ENCODE measurements at regions not wholly inside any gene's neighbourhood (a gene's known extent, or its start where the extent isn't known, plus 50 kb on each side); places are given as distances from the start of the nearest gene placed in this dataset.
"Not testable (repeated sequence)": the region's sequence is repeated elsewhere in the genome, so short reads cannot be mapped to it uniquely, and the experiment has no call there.

DNA sequence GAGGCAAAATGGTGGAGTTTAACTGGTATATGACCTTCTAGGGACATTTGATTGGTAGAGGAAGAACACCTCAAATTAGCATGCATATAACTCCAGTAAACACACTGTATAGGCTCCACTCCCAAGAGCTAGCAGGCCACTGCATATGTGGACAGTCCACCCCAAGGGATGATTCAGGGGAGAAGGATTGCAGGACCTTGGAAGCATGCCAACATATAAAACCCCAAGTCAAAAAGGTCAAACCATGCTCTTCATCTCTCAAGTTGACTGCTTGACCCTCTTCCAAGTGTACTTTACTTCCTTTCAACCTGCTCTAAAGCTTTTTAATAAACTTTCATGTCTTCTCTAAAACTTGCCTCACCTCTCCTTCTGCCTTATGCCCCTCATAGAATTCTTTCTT lies 459.9 kb upstream of the CCDC179 start:
- peaks cover 17 to 25% of the 10 kb centered on the region in 2 donors for H3K9me3 Mint-ChIP-seq
- no peak overlapping the region for H3K27ac Mint-ChIP-seq
- DNase-seq (ENCODE audit: low spot score in 2 of 2) = no peak
- peaks cover 8 to 11% of the 10 kb centered on the region in 2 donors for H3K36me3 Mint-ChIP-seq
- ATAC-seq = no peak

DNA sequence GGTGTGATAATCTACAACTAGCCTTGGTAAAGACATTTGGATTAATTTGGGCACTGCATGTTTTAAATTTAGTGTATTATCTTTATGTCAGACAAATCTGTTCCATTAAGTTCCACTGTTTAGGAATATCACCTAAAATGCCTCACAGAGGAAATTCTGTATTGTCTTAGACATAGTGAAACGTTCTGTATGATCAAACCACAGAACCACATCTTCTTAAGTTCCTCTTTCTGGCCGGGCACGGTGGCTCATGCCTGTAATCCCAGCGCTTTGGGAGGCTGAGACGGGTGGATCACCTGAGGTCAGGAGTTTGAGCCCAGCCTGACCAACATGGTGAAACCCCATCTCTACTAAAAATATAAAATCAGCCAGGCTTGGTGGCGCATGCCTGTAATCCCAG lies 475.3 kb upstream of the CCDC179 start:
- not testable (repeated sequence) for ATAC-seq; DNase-seq (ENCODE audit: low spot score in 2 of 2); H3K27ac Mint-ChIP-seq
- Mint-ChIP-seq H3K9me3 (peaks cover 20 to 22% of the 10 kb centered on the region in 2 donors), H3K36me3 (peaks cover 0 to 15% of the 10 kb centered on the region in 2 donors)

DNA sequence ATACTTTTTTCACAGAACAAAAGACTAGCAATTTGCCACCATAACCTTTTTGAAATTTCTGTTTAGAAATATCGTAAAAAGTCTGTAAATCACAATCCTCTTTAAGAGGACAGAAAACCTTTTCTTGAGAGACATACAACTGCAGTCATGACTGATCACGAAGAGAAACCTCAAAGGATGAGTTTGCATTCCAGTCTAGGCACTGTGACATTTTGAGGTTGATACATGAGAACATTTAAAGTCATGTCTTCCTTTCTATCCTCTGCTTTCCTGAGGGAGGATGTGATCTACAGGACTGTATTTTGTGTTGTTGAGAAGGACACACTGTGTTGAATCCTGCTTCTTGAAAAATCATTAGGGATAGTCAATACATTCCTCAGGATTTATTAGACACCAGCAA lies 476.7 kb upstream of the CCDC179 start:
- no peak for ATAC-seq
- H3K36me3 Mint-ChIP-seq = peaks cover 0 to 6% of the 10 kb centered on the region in 2 donors
- no peak for DNase-seq (ENCODE audit: low spot score in 2 of 2)
- H3K27ac Mint-ChIP-seq = no peak overlapping the region
- H3K9me3 Mint-ChIP-seq = peaks cover 10 to 11% of the 10 kb centered on the region in 2 donors

DNA sequence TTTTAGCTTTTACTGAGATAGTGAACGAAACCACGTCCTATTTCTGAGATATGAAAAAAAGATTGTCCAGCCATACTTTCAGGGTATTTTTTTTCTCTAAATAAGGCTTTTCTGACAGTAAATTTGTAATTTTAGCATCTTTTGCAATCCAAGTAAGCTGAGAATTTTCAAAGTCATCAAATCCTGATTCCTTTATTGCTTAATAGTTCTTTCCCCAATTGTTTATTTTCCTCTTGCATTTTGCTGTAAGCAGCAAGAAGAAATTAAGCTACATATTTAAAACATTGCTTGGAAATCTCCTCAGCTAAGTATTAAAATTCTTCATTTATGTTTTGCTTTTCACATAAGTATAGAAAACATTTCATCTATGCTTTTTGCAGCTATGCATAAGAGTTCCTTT lies 493.3 kb upstream of the CCDC179 start:
- H3K9me3 Mint-ChIP-seq = peaks cover 13 to 18% of the 10 kb centered on the region in 2 donors
- ATAC-seq = no peak

DNA sequence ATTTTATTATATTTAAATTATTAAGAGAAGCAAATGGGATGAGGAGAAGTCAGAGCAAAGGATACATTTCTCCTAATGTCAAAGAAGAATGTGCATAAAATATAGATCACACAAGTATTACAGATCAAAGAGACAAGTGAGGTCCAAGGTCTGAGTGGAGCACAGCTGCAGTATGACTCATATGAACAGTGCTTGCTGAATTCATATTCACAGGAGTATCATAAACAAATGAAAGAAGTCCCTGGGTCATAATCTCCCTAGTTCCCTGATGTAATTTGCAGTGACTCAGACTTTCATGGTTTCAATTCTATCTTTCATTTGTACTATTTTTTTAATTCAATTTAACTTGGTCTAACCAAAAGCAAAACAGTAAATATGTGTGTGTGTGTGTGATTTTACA lies 499.0 kb upstream of the CCDC179 start:
- H3K27ac Mint-ChIP-seq = no peak overlapping the region

More for the DNA sequence above, 493.3 kb upstream of the CCDC179 start:
- no peak for DNase-seq (ENCODE audit: low spot score in 2 of 2)
- Mint-ChIP-seq H3K36me3 (no peaks in the 10 kb centered on the region), H3K27ac (no peak overlapping the region)

DNA sequence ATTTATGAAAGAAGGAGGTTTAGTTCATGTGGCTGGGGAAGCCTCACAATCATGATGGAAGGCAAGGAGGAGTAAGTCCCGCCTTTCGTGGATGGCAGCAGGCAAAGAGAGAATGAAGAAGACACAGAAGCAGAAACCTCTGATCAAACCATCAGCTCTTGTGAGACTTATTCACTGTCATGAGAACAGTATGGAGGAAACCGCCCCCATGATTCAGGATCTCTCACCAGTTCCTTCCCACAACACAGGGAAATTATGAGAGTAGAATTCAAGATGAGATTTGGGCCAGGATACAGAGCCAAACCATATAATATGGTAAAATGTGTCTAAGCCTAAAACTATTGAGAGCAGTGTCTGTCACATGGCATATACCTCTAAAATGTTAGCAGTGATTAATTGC lies 503.8 kb upstream of the CCDC179 start:
- peaks cover 0 to 14% of the 10 kb centered on the region in 2 donors for H3K9me3 Mint-ChIP-seq
- ATAC-seq (no peak), DNase-seq (ENCODE audit: low spot score in 2 of 2) (no peak)
- no peaks in the 10 kb centered on the region for H3K36me3 Mint-ChIP-seq
- no peak overlapping the region for H3K27ac Mint-ChIP-seq

More for the DNA sequence above, 499.0 kb upstream of the CCDC179 start:
- DNase-seq (ENCODE audit: low spot score in 2 of 2) (no peak), ATAC-seq (peak in 1 of 2 donors; percentile 69)
- no peaks in the 10 kb centered on the region for H3K36me3 Mint-ChIP-seq
- peaks cover 7 to 26% of the 10 kb centered on the region in 2 donors for H3K9me3 Mint-ChIP-seq

DNA sequence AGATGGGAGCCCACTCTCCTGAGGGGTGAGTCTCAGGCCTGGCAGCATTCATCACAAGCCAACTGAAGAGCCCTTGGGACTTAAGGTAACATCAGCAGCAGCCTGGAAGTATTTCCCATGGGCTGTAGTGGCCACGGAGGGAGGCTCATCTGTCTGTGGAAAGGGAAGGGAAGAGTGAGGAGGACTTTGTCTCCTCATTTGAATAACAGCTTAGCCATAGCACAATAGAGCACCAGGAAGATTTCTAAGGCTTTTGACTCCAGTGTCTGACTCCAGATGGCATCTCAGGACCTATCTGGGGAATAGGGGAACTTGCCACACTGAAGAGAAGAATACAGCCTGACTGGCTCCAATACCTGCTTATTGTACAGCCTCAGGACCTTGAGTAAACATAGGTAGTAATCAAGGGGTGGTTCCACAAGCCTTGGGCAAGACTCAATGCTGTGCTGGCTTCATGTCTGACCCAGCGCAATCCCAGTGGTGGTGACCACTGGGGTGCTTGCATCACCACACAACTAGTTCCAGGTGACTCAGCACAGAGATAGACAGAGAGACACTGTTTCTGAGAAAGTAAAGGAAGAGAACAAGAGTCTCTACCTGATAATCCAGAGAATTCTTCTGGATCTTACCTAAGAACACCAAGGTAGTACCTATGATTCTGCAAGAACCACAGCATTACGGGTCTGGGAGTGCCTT lies 510.5 kb upstream of the CCDC179 start:
- ATAC-seq (no peak), DNase-seq (ENCODE audit: low spot score in 2 of 2) (no peak)
- Mint-ChIP-seq H3K9me3 (peaks cover 26 to 29% of the 10 kb centered on the region in 2 donors), H3K36me3 (peaks cover 0 to 13% of the 10 kb centered on the region in 2 donors), H3K27ac (no peak overlapping the region)

DNA sequence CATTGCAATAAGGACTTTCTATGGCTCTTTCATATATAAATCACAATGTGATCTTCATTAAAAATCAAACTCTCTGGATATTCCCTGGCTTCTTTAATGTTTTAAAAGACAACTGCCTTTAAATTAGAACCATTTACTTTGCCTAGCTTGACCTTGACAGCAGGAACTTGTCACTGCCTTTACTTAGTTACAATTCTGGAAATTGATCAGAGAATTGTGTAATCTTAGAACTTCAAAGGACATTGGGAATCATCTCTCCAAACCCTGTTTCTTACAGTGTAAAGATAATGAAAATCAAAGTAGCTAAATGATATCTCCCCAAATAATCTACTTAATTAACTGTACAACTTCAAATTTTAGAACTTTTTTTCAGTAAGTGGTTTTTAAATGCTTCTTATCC lies 517.6 kb upstream of the CCDC179 start:
- DNase-seq (ENCODE audit: low spot score in 2 of 2) (no peak), ATAC-seq (no peak)
- Mint-ChIP-seq H3K9me3 (peaks cover 14 to 16% of the 10 kb centered on the region in 2 donors), H3K36me3 (no peaks in the 10 kb centered on the region), H3K27ac (no peak overlapping the region)

DNA sequence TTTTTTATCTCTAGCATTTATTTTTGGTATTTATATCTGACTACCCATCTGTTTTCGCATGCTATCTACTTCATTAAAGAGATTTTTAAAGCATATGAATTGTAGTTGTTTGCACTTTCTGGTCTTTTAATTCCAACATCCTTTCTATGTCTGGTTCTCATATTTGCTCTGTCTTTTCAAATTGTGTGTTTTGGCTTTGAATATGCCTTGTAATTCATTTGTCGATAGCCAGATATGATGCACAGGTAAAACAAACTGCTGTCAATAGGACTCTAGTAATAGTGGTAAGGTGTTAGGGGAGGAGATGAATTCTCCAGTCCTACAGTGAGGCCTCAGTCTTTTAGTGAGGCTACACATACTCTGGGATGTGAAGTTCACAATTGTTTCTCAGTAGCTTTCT lies 530.8 kb upstream of the CCDC179 start:
- Mint-ChIP-seq H3K9me3 (peaks cover 0 to 13% of the 10 kb centered on the region in 2 donors), H3K27ac (no peak overlapping the region), H3K36me3 (no peaks in the 10 kb centered on the region)
- no peak for ATAC-seq
- DNase-seq (ENCODE audit: low spot score in 2 of 2) = no peak

DNA sequence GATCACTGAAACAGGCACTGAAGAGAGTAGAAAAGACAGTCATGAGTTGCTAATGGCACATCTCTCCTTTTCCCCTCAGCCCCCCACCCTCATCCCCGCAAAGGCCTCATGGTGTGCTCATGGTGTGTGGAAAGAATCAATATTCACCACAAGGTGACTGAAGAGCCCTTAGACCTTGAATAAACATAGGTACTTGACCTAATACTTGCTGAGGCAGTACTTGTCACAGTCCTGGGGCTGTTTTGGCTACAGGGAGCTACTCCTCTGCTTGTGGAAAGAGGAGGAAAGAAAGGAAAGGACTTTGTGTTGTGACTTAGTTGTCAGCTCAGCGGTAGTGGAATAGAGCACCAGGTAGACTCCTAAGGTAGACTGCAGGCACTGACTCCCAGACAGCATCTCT lies 537.8 kb upstream of the CCDC179 start:
- no peaks in the 10 kb centered on the region for H3K36me3 Mint-ChIP-seq

DNA sequence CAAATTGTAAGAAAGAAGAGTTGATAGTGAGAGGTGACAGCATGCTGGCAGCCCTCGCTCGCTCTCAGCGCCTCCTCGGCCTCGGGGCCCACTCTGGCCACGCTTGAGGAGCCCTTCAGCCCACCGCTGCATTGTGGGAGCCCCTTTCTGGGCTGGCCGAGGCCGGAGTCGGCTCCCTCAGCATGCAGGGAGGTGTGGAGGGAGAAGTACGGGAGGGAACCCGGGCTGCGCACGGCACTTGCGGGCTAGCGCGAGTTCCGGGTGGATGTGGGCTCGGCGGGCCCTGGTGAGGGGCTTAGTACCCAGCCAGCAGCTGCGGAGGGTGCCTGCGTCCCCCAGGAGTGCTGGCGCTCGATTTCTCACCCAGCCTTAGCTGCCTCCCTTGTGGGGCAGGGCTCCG lies 539.7 kb upstream of the CCDC179 start:
- peaks cover 4 to 5% of the 10 kb centered on the region in 2 donors for H3K9me3 Mint-ChIP-seq
- no peak for DNase-seq (ENCODE audit: low spot score in 2 of 2)
- ATAC-seq = no peak
- H3K36me3 Mint-ChIP-seq = peaks cover under 1 to 6% of the 10 kb centered on the region in 2 donors
- H3K27ac Mint-ChIP-seq = no peak overlapping the region

More for the DNA sequence above, 537.8 kb upstream of the CCDC179 start:
- ATAC-seq (no peak), DNase-seq (ENCODE audit: low spot score in 2 of 2) (no peak)
- peaks cover 4 to 5% of the 10 kb centered on the region in 2 donors for H3K9me3 Mint-ChIP-seq
- H3K27ac Mint-ChIP-seq = no peak overlapping the region

DNA sequence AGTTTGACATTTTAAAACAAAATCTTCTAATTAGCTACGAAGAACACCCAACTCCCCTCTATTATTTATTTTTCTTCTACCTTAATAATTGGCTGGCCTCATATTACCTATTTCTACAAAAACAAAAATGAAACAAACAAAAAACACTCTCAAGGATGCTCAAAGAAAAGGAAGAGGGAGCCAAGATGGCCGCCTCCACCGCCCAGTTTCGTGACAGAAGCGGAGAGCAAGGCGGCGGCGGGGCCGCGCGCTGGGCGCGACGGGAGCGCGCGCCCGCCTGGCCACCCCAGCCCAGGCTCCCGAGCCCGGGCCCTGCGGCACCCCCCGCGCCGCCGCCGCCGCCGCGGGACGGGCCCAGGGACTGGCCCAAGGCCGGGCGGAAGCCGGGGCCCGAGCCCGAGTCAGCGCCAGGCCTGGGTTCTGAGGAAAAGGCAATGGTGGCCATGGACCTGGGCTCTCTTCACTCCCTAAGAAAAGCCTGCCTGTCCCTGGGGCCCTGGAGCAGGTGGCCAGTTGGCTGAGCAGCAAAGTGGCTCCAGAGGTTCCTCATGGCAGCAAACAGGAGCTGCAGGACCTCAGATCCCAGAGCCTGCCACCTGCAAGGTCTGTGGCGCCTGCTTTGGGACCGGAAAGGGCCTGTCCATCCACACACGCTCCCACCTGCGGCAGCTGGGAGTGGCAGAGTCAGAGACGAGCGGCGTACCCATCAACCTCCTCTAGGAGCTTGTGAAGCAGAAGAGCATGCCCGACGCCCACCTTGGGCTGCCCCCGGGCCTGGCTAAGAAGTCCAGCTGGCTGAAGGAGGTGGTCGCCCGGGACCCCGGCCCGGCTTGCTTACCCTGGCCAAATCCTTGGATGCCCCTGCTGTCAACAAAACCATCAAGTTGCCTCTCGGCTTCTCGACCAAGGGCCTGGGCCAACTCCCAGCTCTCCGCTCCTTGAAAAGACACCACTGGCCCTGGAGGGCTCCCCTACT lies 543.2 kb upstream of the CCDC179 start:
- ATAC-seq = no peak
- Mint-ChIP-seq H3K27ac (no peak overlapping the region), H3K9me3 (peaks cover 5 to 9% of the 10 kb centered on the region in 2 donors), H3K36me3 (peaks cover 10 to 11% of the 10 kb centered on the region in 2 donors)
- DNase-seq (ENCODE audit: low spot score in 2 of 2) = no peak

DNA sequence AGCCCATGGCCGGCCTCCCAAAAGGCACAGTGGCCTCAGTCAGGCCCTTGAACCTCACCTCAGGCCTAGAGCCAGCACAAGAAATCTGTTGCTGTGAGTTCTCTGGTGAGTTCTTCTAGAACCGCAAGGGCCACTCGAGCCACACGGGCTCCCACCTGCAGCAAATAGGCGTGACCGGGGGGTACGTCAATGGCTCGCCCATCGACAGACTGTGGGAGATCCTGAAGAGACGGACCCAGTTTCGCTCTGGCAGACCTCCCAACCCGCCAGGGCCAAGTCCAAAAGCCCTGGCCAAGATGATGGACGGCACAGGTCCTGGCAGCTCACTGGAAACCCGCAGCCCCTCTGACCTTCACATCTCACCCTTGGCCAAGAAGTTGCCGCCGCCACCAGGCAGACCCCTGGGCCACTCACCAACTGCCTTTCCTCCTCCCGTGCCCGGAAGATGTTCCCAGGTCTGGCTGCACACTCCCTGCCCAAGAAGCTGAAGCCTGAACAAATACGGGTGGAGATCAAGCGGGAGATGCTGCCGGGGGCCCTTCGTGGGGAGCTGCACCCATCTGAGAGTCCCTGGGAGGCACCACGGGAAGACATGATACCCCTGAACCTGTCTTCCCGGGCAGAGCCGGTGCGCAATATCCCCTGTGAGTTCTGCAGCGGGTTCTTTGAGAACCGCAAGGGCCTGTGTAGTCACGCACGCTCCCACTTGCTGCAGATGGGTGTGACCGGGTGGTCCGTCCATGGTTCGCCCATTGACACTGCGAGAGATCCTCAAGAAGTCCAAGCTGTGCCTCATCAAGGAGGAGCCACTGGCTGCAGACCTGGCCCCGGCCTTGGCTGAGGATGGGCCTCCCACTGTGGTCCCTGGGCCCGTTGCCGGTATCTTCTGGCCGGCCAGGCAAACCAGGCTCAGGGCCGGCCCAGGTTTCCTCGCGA lies 544.2 kb upstream of the CCDC179 start:
- Mint-ChIP-seq H3K36me3 (peaks cover 10 to 11% of the 10 kb centered on the region in 2 donors), H3K27ac (no peak overlapping the region), H3K9me3 (peaks cover 9 to 17% of the 10 kb centered on the region in 2 donors)
- DNase-seq (ENCODE audit: low spot score in 2 of 2) (peak in 1 of 2 donors; percentile 51), ATAC-seq (no peak)

DNA sequence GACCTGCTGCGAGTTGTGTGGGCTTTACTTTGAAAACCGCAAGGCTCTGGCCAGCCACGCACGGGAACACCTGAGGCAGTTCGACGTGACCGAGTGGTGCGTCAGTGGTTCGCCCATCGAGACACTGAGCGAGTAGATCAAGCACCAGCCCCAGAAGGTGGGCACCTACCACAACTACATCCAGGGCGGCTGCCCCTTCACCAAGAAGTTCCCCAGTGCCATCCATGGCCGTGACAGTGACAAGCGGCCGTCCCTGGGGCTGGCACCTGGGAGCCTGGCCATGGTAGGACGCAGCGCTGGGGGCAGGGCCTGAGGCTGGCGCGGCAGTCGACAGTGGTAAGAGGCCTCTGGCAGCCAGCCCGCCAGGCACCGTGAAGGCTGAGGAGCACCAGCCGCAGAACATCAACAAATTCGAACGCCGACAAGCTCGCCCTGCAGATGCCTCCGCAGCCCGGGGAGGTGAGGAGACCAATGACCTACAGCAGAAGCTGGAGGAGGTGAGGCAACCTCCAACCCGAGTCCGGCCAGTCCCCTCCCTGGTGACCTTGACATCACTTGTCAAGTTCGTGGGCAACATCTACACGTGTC lies 545.2 kb upstream of the CCDC179 start:
- peaks cover 10 to 11% of the 10 kb centered on the region in 2 donors for H3K36me3 Mint-ChIP-seq
- no peak overlapping the region for H3K27ac Mint-ChIP-seq
- ATAC-seq = no peak
- DNase-seq (ENCODE audit: low spot score in 2 of 2) = no peak
- H3K9me3 Mint-ChIP-seq = peaks cover 14 to 23% of the 10 kb centered on the region in 2 donors

DNA sequence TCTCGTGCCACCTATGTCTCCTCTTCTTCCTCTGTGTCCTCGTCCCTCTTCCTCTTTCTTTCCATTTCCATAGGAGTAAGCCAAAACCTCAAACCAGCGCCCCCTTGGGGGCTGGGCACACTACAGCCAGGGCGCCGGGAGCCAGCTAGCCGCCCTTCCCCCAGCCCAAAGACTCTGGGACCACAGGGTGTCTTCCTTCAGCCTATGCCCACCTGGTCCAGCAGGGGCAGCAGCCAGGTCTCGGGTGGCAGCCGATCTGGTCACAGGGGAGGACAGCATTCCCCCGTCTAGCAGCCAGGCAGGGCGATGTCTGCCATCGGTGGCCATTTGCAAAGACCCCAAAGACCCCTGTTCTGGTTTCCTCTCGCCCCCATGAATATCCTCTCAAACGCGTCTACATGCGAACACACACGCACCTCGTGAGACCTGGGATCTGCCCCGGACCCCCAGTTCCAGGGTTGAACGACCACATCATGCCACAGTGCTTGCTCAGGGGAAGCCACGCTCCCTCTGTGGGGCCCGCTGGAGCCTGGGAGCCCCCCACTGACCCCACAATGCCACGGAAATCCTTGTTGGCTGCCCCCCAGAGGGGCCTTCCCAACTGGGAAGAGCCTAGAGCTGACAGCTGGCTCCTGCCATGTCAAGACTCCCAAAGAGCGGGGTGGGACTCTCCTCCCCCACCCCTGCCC lies 546.0 kb upstream of the CCDC179 start:
- ATAC-seq = no peak
- no peak for DNase-seq (ENCODE audit: low spot score in 2 of 2)
- H3K36me3 Mint-ChIP-seq = peaks cover 10 to 19% of the 10 kb centered on the region in 2 donors
- H3K9me3 Mint-ChIP-seq = peaks cover 21 to 31% of the 10 kb centered on the region in 2 donors
- no peak overlapping the region for H3K27ac Mint-ChIP-seq

Measured in activated naive CD4-positive, alpha-beta T cell treated with anti-CD3 and anti-CD28 coated beads, Interleukin-2, amount 50 U/mL, for 72 hours (primary cell).